ENCODE measurements at regions not wholly inside any gene's neighbourhood (a gene's known extent, or its start where the extent isn't known, plus 50 kb on each side); places are given as distances from the start of the nearest gene placed in this dataset.

DNA sequence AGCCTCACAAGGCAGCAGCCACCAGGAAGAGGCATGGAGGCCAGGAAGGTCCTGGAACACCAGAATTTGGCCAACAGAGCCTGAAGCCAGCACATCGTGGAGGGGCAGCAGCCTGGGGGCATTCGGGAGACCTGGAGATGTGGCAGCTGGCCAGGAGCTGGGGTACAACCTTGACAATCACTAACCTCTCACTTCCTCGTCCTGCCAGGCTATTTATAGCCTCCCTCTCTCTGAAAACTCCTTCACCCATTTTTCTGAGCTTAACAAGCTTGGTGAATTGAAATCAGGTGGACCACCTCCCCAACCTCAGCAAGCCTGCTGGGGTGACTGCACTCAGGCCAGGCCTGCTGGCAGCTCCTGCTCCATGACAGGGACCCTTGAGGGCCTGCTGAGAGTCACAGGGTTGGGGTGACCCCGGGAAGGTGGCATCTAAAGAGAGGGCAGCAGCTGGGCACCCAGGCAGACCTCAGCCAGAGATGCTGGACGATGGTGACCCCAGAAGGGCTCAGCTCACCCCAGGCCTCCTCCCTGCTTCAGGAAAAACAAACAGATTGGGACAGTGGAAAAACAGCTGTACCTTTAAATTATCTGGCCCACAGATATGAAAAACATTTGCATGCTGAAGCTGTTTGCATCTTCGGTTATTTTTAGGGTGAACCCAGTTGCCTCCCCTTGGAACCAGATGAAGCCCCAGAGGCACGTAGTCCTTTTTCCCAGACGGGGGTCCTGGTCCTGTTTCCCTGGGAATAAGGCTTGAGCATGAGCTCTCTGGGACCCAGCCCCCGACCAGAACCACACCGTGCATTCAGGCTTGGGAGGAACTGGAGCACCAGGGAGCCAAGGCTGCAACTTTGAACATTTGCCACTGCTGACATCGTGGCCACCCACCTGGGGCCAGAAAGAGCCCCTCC lies 67.0 kb downstream of the PITPNM2 start:
- DNase-seq = no peak
- Histone ChIP-seq H3K36me3 (no peaks in the 10 kb centered on the region), H3K4me3 (no peak overlapping the region), H3K27me3 (no peaks in the 10 kb centered on the region), H3K9me3 (no peaks in the 10 kb centered on the region)

DNA sequence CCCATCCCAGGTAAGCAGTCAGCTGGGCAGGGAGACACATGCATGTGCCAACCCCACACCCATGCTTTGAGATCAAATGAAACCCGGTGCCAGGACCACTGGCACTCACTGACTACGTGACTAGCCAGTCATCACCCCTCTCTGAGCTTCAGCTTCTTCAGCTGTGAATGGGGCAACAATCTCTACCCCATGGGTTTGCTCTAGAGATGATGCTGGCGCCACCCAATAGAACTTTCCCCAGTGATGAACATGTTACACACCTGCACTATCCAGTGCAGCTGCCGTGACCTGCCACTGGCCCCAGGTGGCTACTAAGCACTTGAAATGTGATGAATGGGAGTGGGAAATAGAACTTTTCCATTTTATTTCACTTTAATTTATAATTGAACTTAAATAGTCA lies 70.3 kb downstream of the PITPNM2 start:
- H3K27me3 ChIP-seq = no peaks in the 10 kb centered on the region
- no peaks in the 10 kb centered on the region for H3K36me3 ChIP-seq
- no peak for DNase-seq
- no peak overlapping the region for H3K4me3 ChIP-seq
- no peaks in the 10 kb centered on the region for H3K9me3 ChIP-seq

- H3K27me3 ChIP-seq = no peaks in the 10 kb centered on the region
- DNase-seq = no peak
- H3K9me3 ChIP-seq = no peaks in the 10 kb centered on the region
- H3K4me3 ChIP-seq = no peak overlapping the region
- H3K36me3 ChIP-seq = no peaks in the 10 kb centered on the region
Observed at GRCh38 chr12:123078531-123079155, 72.2 kb downstream of the PITPNM2 start.

DNA sequence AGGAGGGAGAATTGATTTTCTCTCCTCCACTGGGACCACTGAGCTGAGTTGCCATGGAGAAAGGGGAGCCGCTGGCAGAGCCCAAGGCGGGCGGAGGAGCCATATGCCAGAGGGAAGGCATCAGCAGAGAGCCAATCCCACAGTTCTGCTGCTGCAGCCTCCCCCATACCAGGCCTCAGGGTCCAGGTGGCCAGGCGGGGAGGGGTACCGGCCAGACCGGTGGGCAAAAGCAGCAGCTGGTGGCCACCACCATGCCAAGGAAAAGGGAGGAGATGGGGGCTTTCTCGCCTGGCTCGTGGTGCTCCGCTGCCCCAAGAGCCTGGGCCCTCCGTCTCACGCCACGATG lies 72.8 kb downstream of the PITPNM2 start:
- Histone ChIP-seq H3K4me3 (no peak overlapping the region), H3K9me3 (no peaks in the 10 kb centered on the region), H3K36me3 (no peaks in the 10 kb centered on the region), H3K27me3 (no peaks in the 10 kb centered on the region)
- no peak for DNase-seq

DNA sequence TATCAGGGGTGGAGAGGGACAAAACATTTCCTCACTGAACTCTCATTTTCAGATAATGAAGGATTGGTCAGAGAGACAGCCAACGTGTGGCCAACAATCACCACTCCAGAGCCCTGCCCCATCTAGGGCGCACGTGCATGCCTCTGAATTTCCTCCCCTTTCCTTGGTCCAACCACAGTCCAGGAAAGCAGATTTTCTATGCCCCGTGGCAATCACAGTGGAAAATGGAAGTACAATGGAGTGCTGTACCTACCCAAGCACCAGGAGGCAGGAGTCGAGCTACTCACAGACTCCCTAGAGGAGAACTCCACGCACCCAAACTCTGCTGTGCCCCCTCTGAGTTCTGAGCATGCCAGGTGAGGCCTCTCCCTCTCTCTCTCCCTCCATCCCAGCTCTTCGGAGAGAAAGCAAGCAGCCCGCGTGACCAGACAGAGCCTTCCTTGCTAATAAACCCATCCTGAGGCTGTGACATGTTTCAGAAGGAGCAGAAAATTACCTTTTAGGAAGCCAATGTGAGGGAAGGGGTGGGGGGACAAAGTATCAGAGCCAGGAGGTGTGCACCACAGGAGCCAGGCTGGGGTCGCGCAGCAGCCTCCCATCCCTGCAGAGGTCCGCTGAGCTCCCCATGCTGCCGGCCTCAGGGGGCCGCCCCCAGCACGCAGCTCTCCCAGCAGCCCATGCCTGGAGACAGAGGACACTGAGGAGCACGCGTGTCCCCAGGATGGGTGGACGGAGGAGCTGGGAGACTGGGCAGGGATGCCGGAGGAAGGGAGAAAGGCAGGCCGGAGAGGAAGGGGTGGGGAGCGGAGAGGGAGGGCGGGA lies 73.4 kb downstream of the PITPNM2 start:
- Histone ChIP-seq H3K9me3 (no peaks in the 10 kb centered on the region), H3K36me3 (no peaks in the 10 kb centered on the region), H3K4me3 (no peak overlapping the region), H3K27me3 (no peaks in the 10 kb centered on the region)
- DNase-seq = no peak

GRCh38 chr12:123076604-123077297 lies 74.1 kb downstream of the PITPNM2 start:
- no peak for DNase-seq
- H3K4me3 ChIP-seq = no peak overlapping the region
- no peaks in the 10 kb centered on the region for H3K36me3 ChIP-seq
- no peaks in the 10 kb centered on the region for H3K9me3 ChIP-seq
- H3K27me3 ChIP-seq = no peaks in the 10 kb centered on the region

DNA sequence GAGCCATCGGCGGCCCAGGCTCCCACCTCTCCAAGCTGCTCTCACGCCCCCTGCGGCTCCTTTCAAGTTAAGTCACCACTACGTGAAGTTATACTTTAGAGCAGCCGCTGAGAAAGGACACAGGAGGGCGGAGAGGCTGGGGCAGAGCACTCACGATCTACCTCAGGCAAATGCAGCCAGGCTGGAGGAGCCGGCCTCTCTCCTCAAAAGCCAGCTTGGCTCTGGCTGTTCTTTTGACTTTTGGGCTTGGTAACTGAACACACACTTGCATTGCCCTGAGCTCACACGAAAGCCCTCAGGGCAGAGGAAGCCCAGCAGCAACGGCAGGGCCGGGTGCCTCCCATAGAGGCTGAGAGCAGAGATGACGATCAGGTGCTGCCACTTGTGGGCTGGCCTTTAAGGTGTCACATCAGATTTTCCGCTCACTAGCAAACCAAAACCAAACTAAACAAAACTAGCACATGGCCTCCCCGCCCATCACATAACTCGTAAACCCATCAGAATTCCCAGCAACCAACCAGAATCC lies 75.2 kb downstream of the PITPNM2 start:
- no peaks in the 10 kb centered on the region for H3K36me3 ChIP-seq
- no peaks in the 10 kb centered on the region for H3K9me3 ChIP-seq
- H3K27me3 ChIP-seq = no peaks in the 10 kb centered on the region
- no peak for DNase-seq
- no peak overlapping the region for H3K4me3 ChIP-seq

- DNase-seq = no peak
- no peaks in the 10 kb centered on the region for H3K27me3 ChIP-seq
- H3K36me3 ChIP-seq = no peaks in the 10 kb centered on the region
- H3K9me3 ChIP-seq = no peaks in the 10 kb centered on the region
- H3K4me3 ChIP-seq = no peak overlapping the region
Observed at GRCh38 chr12:123075087-123075645, 75.7 kb downstream of the PITPNM2 start.

DNA sequence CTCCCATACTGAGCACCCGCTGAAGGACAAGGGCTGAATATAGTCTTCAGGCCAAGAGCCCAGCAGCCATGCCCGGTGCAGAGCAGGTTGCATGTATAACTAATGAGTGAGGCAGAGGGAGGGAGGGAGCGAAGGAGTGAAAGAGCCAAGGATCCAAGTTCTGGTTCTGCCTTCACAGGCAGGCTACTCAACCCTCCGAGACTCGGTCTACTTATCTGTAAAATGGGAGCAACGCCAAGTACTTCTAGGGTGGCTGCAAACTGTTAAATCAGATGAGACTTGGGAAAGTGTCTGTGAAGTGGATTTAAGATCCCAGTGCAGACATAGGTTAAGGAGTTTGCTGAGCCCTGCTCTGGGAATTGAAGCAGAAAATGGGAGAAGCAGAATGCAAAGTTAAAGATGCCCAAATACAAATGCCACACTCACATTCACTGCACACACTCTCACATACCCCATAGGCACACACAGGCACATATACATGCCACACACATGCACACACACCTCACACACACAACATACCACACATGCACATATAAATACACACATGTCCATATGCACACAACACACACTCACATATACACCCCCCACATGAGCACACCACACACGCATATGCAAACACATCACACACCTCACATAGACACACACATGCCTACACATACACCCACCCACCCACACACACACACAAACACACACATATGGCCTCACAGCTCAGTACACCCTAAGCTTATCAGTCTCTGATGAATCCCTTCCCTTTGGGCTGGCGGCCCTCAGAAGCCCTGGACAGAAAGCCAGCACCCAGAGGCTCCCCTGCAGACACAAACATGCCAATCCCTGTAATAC lies 76.7 kb downstream of the PITPNM2 start:
- DNase-seq = no peak
- no peaks in the 10 kb centered on the region for H3K36me3 ChIP-seq
- H3K4me3 ChIP-seq = no peak overlapping the region
- no peaks in the 10 kb centered on the region for H3K27me3 ChIP-seq
- no peaks in the 10 kb centered on the region for H3K9me3 ChIP-seq

DNA sequence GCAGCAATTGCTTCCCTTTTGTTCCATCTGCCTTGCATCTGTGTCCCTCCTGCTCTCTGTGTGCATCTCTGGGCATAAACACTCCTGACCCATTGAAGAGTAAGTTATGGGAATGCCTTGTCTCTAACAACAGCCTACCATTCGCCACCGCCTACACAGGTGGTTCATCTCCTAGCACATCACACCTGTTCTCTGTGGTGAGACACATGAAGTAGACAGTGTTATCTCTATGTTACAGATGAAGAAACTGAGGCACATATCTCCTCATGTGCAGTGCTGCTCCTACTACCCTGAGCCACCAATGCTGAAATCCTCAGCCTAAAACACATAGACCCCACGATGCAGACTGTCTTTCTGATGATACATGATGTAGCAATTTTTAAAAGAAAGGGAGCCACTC lies 77.6 kb downstream of the PITPNM2 start:
- Histone ChIP-seq H3K4me3 (no peak overlapping the region), H3K27me3 (no peaks in the 10 kb centered on the region), H3K36me3 (no peaks in the 10 kb centered on the region), H3K9me3 (no peaks in the 10 kb centered on the region)
- DNase-seq = no peak

DNA sequence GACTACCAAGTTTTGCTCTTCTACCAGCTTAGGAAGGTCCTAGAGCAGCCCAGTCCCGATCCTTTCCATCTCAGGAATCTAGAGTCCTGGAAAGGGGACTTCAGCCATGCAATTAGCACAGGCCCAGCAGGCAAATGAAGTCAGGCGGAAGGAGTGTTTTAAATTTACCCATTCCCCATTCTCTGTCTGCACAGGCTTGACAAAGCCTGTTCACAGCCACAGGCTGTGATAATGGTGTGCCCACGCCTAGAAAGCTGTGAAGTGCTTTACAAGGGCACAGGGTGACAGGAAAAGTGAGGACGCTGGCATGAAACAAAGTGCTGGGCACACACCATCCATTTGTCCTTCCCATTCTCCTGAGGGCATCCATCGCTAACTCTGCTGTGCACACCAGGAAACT lies 79.0 kb downstream of the PITPNM2 start:
- Histone ChIP-seq H3K36me3 (no peaks in the 10 kb centered on the region), H3K4me3 (no peak overlapping the region), H3K9me3 (no peaks in the 10 kb centered on the region), H3K27me3 (no peaks in the 10 kb centered on the region)
- no peak for DNase-seq

DNA sequence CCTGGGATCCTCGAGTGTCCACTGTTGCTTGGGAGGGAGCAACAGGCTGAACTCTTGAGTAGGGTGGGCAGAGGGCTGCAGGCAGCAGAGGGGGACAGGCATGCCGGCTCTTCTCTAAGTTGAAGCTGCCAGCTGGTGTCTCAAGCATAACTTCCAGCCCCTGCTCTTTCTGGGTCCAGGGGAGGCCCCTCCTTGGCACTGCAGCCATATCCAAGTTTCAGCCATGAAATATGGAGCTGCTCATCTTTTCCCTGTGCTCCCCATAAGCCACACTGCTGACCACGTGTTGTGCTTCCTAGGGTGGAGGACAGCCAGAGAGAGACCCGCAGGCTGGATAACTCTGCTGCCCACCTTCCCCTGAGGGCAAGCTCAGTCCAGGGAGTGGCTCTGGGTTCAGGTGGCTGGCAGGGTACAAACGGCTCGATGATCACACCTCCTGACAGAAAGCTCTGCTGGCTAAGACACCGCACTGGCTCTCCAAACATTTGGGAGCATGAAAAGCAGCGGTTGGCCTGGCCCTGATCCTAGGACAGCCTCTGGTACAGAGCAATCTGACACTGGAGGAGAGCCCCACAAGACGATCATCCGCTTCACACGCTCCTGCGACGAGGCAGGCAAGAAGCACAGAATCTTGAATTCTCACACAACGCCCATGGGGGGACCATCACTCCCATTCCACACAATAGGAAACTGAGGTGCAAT lies 79.6 kb downstream of the PITPNM2 start:
- no peak for DNase-seq
- Histone ChIP-seq H3K27me3 (no peaks in the 10 kb centered on the region), H3K9me3 (no peaks in the 10 kb centered on the region), H3K4me3 (no peak overlapping the region), H3K36me3 (no peaks in the 10 kb centered on the region)

GRCh38 chr12:123070267-123071081 lies 80.4 kb downstream of the PITPNM2 start:
- H3K36me3 ChIP-seq = no peaks in the 10 kb centered on the region
- no peak overlapping the region for H3K4me3 ChIP-seq
- no peak for DNase-seq
- H3K9me3 ChIP-seq = no peaks in the 10 kb centered on the region
- no peaks in the 10 kb centered on the region for H3K27me3 ChIP-seq

GRCh38 chr12:123069436-123070266 lies 81.2 kb downstream of the PITPNM2 start:
- no peak for DNase-seq
- H3K9me3 ChIP-seq = no peaks in the 10 kb centered on the region

More at GRCh38 chr12:123069436-123070266, 81.2 kb downstream of the PITPNM2 start:
- Histone ChIP-seq H3K4me3 (no peak overlapping the region), H3K36me3 (no peaks in the 10 kb centered on the region), H3K27me3 (no peaks in the 10 kb centered on the region)

Measured in MG63 (cell line).